OCI-LY7 (cell line): ENCODE measurements at regions not wholly inside any gene's neighbourhood (a gene's known extent, or its start where the extent isn't known, plus 50 kb on each side); places are given as distances from the start of the nearest gene placed in this dataset.

Experiments
- CTCF ChIP-seq: fragments of 200-600 bp; sonication (generic); conservative IDR thresholded peaks from 2 replicates; pipeline ENCODE4 v1.5.1; 2014; ENCODE audit warnings: mild to moderate bottlenecking, antibody characterized with exemption, low read length, moderate library complexity, mixed read lengths
- EZH2phosphoT487 ChIP-seq: fragments of 200-600 bp; sonication (generic); IDR thresholded peaks from 2 replicates; pipeline ENCODE4 v1.6.1; 2018; ENCODE audit warnings: low read depth, borderline replicate concordance, mild to moderate bottlenecking, mixed run types, antibody characterized with exemption, low read length, moderate library complexity, mixed read lengths

- no peak for TF ChIP-seq CTCF
- TF ChIP-seq EZH2phosphoT487 = no peak
Measured at GRCh38 chr1:64335636-64336035, 132.2 kb downstream of the UBE2U start.
